Gastrocnemius medialis (tissue), 4 donors: ENCODE measurements at regions not wholly inside any gene's neighbourhood (a gene's known extent, or its start where the extent isn't known, plus 50 kb on each side); places are given as distances from the start of the nearest gene placed in this dataset.

Source experiments
- ATAC-seq, 2 donors: fragments of 150-250 bp; one replicate each; pipeline ENCODE4 v1.9.1; 2016
- DNase-seq, 2 donors: peaks; one replicate each; pipeline ENCODE4 v3.0.0-alpha.2; 2019
- H3K27ac ChIP-seq, 4 donors: fragments of 200-600 bp; sonication (generic); 1 replicate in 1 of 4; 2 replicates in 3 of 4; pipeline ENCODE4 v1.5.1; 2016 to 2018; ENCODE audit warnings: mild to moderate bottlenecking in 2 of 4, moderate library complexity in 1 of 4
- H3K27me3 ChIP-seq, 3 donors: fragments of 200-600 bp; sonication (generic) in 2 of 3; 1 replicate in 1 of 3; 2 replicates in 2 of 3; pipeline versions ENCODE4 v1.5.1 to v1.6.0; 2016 to 2019; ENCODE audit warnings: mild to moderate bottlenecking in 1 of 3, moderate library complexity in 1 of 3
- H3K36me3 ChIP-seq, 2 donors: fragments of 200-600 bp; sonication (generic) in 1 of 2; one replicate each; pipeline ENCODE4 v1.5.1; 2017 to 2018
- H3K4me1 ChIP-seq, 2 donors: fragments of 200-600 bp; sonication (generic) in 1 of 2; one replicate each; pipeline ENCODE4 v1.5.1; 2016 to 2017; ENCODE audit warnings: mild to moderate bottlenecking in 2 of 2
- H3K4me3 ChIP-seq, 4 donors: fragments of 200-600 bp; sonication (generic) in 3 of 4; 1 replicate in 1 of 4; 2 replicates in 3 of 4; pipeline ENCODE4 v1.5.1; 2016 to 2019; ENCODE audit warnings: mild to moderate bottlenecking in 2 of 4
- H3K9me3 ChIP-seq, 3 donors: fragments of 200-600 bp; sonication (generic) in 2 of 3; 1 replicate in 1 of 3; 2 replicates in 2 of 3; pipeline ENCODE4 v1.5.1; 2016 to 2019
- CTCF ChIP-seq, 5 experiments: fragments of 450-650 bp in 3 of 5; fragments of 200-600 bp in 2 of 5; sonication (generic) in 2 of 5; IDR thresholded peaks in 4 of 5; conservative IDR thresholded peaks in 1 of 5; 1 replicate in 4 of 5; 2 replicates in 1 of 5; pipeline ENCODE4 v1.5.1; 2016 to 2019; ENCODE audit warnings: antibody characterized with exemption in 5 of 5, mild to moderate bottlenecking in 3 of 5, moderate library complexity in 3 of 5
- POLR2A ChIP-seq, 2 donors: fragments of 450-650 bp; IDR thresholded peaks; one replicate each; pipeline ENCODE4 v1.6.1; 2017; ENCODE audit warnings: antibody characterized with exemption in 2 of 2, mild to moderate bottlenecking in 2 of 2, moderate library complexity in 2 of 2
- in situ Hi-C, 4 donors: fragments of 200-750 bp; cut with MboI; loops; one replicate each; pipeline versions ENCODE4 v1.15.0 to v1.8.0; 2017; ENCODE audit warnings: low sequenced_read_pairs in 4 of 4
- intact Hi-C: fragments of 100-400 bp; cut with DNase I; formaldehyde crosslinking; loops from one replicate; pipeline ENCODE4 v1.15.1; 2023; ENCODE audit warnings: low total_unique reads

GRCh38 chr13:50340146-50340545 lies 324.9 kb downstream of the KCNRG start:
- no peak overlapping the region for H3K4me3 ChIP-seq
- no peak for ATAC-seq
- H3K36me3 ChIP-seq = no peaks in the 10 kb centered on the region
- H3K27me3 ChIP-seq = no peaks in the 10 kb centered on the region
- intact Hi-C loops = no loop called here
- TF ChIP-seq CTCF (IDR thresholded peaks at IDR 0.05 in 4 of 5, conservative IDR thresholded peaks at IDR 0.05 in 1 of 5) (no peak), POLR2A (IDR thresholded peaks at IDR 0.05) (no peak)
- H3K9me3 ChIP-seq = no peaks in the 10 kb centered on the region
- DNase-seq = no peak
- H3K27ac ChIP-seq = no peak overlapping the region
- in situ Hi-C loops = no loop called here
- no peaks in the 10 kb centered on the region for H3K4me1 ChIP-seq

GRCh38 chr13:50340551-50341287 lies 325.5 kb downstream of the KCNRG start:
- H3K36me3 ChIP-seq = no peaks in the 10 kb centered on the region
- TF ChIP-seq POLR2A (IDR thresholded peaks at IDR 0.05) (no peak), CTCF (IDR thresholded peaks at IDR 0.05 in 4 of 5, conservative IDR thresholded peaks at IDR 0.05 in 1 of 5) (no peak)
- H3K27me3 ChIP-seq = no peaks in the 10 kb centered on the region
- H3K4me3 ChIP-seq = no peak overlapping the region
- no peaks in the 10 kb centered on the region for H3K4me1 ChIP-seq
- intact Hi-C loops (no loop called here), in situ Hi-C loops (no loop called here)
- H3K9me3 ChIP-seq = no peaks in the 10 kb centered on the region
- H3K27ac ChIP-seq = no peak overlapping the region
- peak in 1 of 2 donors; percentile 29 for DNase-seq
- peak in 1 of 2 donors; percentile 55 for ATAC-seq

- intact Hi-C loops = no loop called here
- Histone ChIP-seq H3K9me3 (no peaks in the 10 kb centered on the region), H3K27ac (no peak overlapping the region), H3K4me1 (no peaks in the 10 kb centered on the region), H3K27me3 (no peaks in the 10 kb centered on the region), H3K4me3 (no peak overlapping the region), H3K36me3 (no peaks in the 10 kb centered on the region)
- ATAC-seq (no peak), DNase-seq (no peak)
- TF ChIP-seq POLR2A (IDR thresholded peaks at IDR 0.05) = no peak
- TF ChIP-seq CTCF (IDR thresholded peaks at IDR 0.05 in 4 of 5, conservative IDR thresholded peaks at IDR 0.05 in 1 of 5) = no peak
- in situ Hi-C loops = no loop called here
Observed at GRCh38 chr13:50341526-50341925, 326.3 kb downstream of the KCNRG start.

GRCh38 chr13:50344717-50345116 lies 329.5 kb downstream of the KCNRG start:
- TF ChIP-seq CTCF (IDR thresholded peaks at IDR 0.05 in 4 of 5, conservative IDR thresholded peaks at IDR 0.05 in 1 of 5) (no peak), POLR2A (IDR thresholded peaks at IDR 0.05) (no peak)
- intact Hi-C loops = no loop called here
- no peak overlapping the region for H3K4me3 ChIP-seq
- DNase-seq = no peak
- H3K27ac ChIP-seq = no peak overlapping the region
- H3K36me3 ChIP-seq = no peaks in the 10 kb centered on the region
- no peaks in the 10 kb centered on the region for H3K27me3 ChIP-seq
- in situ Hi-C loops = no loop called here
- no peaks in the 10 kb centered on the region for H3K9me3 ChIP-seq
- no peaks in the 10 kb centered on the region for H3K4me1 ChIP-seq
- no peak for ATAC-seq

- TF ChIP-seq CTCF (IDR thresholded peaks at IDR 0.05 in 4 of 5, conservative IDR thresholded peaks at IDR 0.05 in 1 of 5) (no peak), POLR2A (IDR thresholded peaks at IDR 0.05) (no peak)
- in situ Hi-C loops (no loop called here), intact Hi-C loops (no loop called here)
- Histone ChIP-seq H3K27me3 (no peaks in the 10 kb centered on the region), H3K36me3 (no peaks in the 10 kb centered on the region), H3K4me3 (no peak overlapping the region), H3K4me1 (no peaks in the 10 kb centered on the region), H3K27ac (no peak overlapping the region), H3K9me3 (no peaks in the 10 kb centered on the region)
- ATAC-seq (no peak), DNase-seq (no peak)
Observed at GRCh38 chr13:50345804-50346203, 330.6 kb downstream of the KCNRG start.
